HG02970 (cell line): ENCODE measurements at regions not wholly inside any gene's neighbourhood (a gene's known extent, or its start where the extent isn't known, plus 50 kb on each side); places are given as distances from the start of the nearest gene placed in this dataset.
"Not testable (repeated sequence)": the region's sequence is repeated elsewhere in the genome, so short reads cannot be mapped to it uniquely, and the experiment has no call there.

ENCODE experiments used
- ATAC-seq: cut with Tn5 transposase; IDR thresholded peaks from one replicate; pipeline ENCODE4 v1.9.1; 2021; ENCODE audit warnings: mild to moderate bottlenecking, moderate library complexity, moderate number of reproducible peaks; ENCODE audit not compliant: unreplicated experiment, low FRiP score

GRCh38 chr5:13143214-13143613 lies 801.3 kb downstream of the DNAH5 start:
- ATAC-seq = no peak

GRCh38 chr5:13133951-13134350 lies 810.5 kb downstream of the DNAH5 start:
- no peak for ATAC-seq

GRCh38 chr5:13115476-13115875 lies 829.0 kb downstream of the DNAH5 start:
- ATAC-seq = no peak

GRCh38 chr5:13108265-13108664 lies 836.2 kb downstream of the DNAH5 start:
- no peak for ATAC-seq

- ATAC-seq = no peak
Observed at GRCh38 chr5:13107537-13107936, 837.0 kb downstream of the DNAH5 start.

GRCh38 chr5:13081116-13081515 lies 863.4 kb downstream of the DNAH5 start:
- no peak for ATAC-seq

DNA sequence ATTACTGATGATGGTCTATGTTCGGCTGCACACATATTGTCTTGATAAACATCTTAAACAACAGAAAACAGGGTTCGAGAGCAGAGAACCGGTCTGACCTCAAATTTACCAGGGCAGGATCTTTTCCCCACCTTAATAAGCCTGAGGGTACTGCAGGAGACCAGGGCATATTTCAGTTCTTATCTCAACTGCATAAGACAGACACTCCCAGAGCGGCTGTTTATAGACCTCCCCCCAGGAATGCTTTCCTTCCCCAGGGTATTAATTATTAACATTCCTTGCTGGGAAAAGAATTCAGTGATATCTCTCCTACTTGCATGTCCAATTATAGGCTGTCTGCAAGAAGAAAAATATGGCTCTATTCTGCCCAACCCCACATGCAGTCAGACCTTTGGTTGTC lies 871.6 kb downstream of the DNAH5 start:
- ATAC-seq = not testable (repeated sequence)

GRCh38 chr5:13063088-13063487 lies 881.4 kb downstream of the DNAH5 start:
- no peak for ATAC-seq

DNA sequence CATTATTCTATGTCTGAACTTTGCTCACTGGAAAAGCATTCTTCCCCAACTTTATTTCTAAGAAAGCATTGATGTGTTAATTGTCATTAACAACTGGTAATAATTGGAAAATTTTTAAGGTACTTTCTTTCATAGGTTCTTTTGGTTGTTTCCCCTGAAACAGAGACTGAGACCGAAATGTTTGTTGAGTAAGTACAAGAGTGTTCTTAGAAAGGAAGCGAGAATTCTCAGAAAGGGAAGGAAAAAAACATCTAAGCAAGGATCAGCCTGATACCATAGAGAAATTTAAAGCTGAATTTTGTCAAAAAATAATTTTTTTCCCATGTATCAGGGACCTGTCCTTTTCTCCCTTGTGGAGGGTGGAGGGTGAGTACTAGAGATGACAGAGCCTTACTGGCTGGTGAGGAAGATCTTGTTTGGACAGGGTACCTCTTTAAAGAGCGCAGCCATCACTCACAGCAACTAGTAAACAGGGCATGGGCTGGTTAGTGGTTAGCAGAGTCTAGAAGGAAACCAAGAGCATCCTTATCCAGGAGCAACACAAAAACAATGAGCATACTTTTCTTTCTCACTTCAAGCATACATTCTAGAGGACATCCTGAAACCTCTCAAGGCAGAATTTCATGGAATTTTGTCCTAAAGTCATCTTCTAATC lies 898.5 kb downstream of the DNAH5 start:
- no peak for ATAC-seq

- no peak for ATAC-seq
Observed at GRCh38 chr5:13034061-13034460, 910.4 kb downstream of the DNAH5 start.

GRCh38 chr5:13029211-13029610 lies 915.3 kb downstream of the DNAH5 start:
- ATAC-seq = no peak

DNA sequence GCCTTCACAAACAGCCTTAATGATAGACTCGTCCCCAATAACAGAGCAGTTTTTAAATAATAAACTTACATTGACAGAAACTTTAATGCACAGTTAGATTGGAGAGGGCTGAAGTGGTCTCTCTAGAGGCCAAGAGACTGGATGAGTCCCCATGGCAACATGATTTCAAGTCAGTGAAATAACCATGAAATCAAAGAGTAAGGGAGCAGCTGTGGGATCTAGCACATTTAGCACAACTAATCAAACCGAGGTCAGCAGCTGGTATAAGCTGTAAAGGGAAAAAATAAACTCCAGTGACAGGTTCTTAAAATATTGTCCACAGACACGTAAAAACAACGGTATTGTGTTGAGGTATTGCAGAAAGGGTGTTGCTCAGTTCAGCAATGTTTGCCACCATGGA lies 916.6 kb downstream of the DNAH5 start:
- no peak for ATAC-seq

GRCh38 chr5:13019729-13020128 lies 924.8 kb downstream of the DNAH5 start:
- ATAC-seq = no peak

DNA sequence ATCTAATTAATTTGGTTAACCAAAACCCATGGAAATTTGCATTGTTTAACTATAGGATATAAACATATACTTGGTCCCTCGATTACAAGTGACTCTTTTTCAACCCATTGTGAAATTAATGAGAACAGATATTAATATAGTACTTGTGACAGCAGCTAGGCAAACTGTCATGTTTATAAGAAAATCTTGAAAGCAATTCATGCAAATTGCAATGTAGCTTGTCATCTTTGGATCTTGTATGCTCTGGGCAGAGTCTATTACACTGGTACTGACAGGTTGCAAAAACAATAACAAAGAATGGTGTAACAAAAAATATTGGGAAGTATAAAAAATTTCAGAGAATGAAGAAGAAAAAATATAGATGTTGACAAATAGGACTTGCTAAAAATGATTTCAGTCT lies 941.0 kb downstream of the DNAH5 start:
- ATAC-seq = no peak

GRCh38 chr5:12999667-13000066 lies 944.8 kb downstream of the DNAH5 start:
- no peak for ATAC-seq

GRCh38 chr5:12985142-12985541 lies 959.3 kb downstream of the DNAH5 start:
- ATAC-seq = no peak

DNA sequence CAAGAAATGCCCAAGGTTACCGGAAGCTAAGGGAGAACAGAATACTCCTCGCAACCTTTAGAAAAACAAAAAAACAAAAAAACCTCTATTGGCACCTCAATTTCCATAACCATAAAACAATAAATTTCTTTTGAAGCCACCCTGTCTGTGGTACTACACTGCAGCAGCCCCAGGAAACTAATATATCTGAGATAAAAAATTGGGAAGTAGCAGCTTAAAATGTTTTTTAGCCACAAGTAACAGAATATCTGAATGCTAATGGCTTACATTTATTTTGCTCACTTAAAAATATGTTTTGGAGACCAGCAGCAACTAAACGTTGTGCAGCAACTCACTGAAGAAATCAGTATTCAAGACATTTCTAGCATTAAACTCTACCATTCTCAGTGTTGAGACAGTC lies 969.6 kb downstream of the DNAH5 start:
- ATAC-seq = no peak

GRCh38 chr5:12965804-12966203 lies 978.7 kb downstream of the DNAH5 start:
- no peak for ATAC-seq

DNA sequence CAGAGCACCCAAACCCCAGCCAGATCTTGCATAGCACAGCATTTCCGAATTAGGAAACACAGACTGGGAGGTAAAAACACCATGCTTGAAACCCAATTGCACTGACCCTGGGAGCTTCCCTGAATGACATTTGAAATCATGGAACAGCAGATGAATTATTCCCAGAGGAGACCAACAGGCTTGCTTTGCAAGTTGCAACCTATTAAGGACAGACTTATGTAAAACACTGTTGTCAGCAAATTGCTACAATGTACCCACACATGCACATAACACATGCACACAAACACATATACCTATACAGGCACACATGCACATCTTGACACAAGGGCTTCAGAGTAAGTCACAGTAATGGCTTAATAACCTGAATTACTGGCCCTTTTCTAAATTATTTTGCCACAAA lies 984.8 kb downstream of the DNAH5 start:
- no peak for ATAC-seq

DNA sequence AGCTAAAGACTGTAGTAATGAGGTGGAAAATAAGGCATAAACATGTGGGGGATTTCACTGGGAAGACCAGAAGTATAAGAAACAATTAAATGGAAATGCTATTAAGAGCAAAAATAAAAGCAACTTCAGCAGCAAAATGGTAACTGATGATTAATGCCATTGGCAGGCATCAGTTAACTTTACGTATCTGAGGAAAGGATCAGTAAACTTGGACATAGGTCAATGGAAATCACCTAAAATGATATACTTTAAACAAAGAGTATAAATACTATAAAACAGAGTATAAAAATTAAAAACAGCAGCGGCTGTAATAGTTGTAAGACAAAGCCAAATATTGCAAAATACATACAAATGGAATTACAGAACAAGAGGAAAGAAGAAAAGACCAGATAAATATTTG lies 992.1 kb downstream of the DNAH5 start:
- ATAC-seq = no peak

- no peak for ATAC-seq
Observed at GRCh38 chr5:12951846-12952245, 992.6 kb downstream of the DNAH5 start.

DNA sequence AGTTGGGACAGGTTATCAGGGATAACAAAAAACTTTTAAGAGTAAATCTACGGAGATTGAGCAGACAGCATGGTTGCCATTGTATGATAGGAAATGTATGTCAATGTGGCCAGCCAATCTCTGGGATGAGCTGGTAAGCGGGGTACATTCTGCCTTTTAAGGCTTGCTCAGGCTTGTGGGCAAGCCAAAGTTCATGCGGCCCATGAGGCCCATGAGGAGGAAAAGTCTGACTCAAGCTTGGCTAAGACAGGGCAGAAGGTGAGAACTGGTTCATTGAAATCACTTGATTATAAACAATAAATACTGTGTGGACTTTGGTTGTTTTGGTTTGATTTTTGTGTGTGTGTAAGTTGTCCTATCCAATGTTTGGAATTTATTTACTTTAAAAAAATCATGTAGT lies 997.1 kb downstream of the DNAH5 start:
- no peak for ATAC-seq

DNA sequence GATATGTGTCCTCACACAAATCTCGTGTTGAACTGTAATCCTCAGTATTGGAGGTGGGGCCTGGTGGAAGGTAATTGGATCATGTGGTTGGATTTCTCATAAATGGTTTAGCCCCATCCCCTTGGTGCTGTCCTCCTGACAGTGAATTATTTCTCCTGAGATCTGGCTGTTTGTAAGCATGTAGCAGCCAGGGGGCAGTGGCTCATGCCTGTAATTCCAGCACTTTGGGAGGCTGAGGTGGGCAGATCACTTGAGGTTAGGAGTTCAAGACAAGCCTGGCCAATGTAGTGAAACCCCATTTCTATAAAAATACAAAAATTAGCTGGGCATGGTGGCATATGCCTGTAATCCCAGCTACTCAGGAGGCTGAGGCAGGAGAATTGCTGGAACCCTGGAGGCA lies 999.0 kb downstream of the DNAH5 start:
- ATAC-seq = not testable (repeated sequence)
